ENCODE measurements at regions not wholly inside any gene's neighbourhood (a gene's known extent, or its start where the extent isn't known, plus 50 kb on each side); places are given as distances from the start of the nearest gene placed in this dataset.

DNA sequence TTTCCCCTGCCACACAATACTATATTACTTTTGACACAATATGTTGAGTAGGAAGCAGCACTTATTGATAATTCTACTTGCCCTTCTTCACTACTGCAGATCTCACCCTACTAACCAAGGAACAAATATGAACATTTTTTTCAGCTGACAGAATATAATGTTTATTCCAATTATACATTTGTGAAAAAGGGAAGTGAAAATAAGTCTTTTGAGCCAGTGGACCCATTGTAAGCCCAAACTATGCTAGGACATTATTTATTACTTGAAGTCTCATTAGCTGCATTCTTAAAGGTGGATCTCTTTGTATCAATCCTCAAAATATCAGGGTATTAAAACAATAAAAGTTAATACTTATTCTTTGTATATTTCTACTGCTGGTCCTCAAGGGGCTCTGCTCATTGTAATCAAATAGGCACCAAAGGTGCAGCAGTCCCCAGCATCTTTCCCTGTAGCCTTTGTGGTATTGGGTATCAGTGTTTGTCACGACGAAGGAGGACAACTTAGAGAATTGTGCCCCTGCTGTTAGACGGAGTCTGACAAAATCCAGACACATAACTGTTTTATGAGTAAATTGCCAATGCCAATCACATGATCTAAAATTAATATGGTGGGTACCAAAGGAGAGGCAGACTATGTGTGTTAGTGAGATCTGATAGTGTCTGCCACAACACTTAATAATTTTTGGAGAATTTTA, 453.5 kb upstream of the CDH9 start:
- Histone ChIP-seq H3K27ac (no peak overlapping the region), H3K9me3 (no peaks in the 10 kb centered on the region), H3K27me3 (no peaks in the 10 kb centered on the region), H3K4me3 (no peak overlapping the region), H3K4me1 (no peaks in the 10 kb centered on the region), H3K36me3 (ENCODE audit: low read depth, missing control alignments) (no peaks in the 10 kb centered on the region)
- 80 to 87% methylated on average over 3 of the region's 3 CpGs for WGBS, 2 donors
- no peak for DNase-seq
- TF ChIP-seq POLR2A (IDR thresholded peaks at IDR 0.05) = no peak
- TF ChIP-seq, protein P1, sequence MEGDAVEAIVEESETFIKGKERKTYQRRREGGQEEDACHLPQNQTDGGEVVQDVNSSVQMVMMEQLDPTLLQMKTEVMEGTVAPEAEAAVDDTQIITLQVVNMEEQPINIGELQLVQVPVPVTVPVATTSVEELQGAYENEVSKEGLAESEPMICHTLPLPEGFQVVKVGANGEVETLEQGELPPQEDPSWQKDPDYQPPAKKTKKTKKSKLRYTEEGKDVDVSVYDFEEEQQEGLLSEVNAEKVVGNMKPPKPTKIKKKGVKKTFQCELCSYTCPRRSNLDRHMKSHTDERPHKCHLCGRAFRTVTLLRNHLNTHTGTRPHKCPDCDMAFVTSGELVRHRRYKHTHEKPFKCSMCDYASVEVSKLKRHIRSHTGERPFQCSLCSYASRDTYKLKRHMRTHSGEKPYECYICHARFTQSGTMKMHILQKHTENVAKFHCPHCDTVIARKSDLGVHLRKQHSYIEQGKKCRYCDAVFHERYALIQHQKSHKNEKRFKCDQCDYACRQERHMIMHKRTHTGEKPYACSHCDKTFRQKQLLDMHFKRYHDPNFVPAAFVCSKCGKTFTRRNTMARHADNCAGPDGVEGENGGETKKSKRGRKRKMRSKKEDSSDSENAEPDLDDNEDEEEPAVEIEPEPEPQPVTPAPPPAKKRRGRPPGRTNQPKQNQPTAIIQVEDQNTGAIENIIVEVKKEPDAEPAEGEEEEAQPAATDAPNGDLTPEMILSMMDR (IDR thresholded peaks at IDR 0.05) = no peak
- intact Hi-C loops (cut with DNase I; ENCODE audit: low total_unique reads) = no loop called here

- no peak for DNase-seq
- intact Hi-C loops (cut with DNase I; ENCODE audit: low total_unique reads) = no loop called here
Measured at GRCh38 chr5:27491047-27491446, 452.7 kb upstream of the CDH9 start.

GRCh38 chr5:27489701-27490100, 451.3 kb upstream of the CDH9 start:
- H3K27ac ChIP-seq = no peak overlapping the region
- H3K27me3 ChIP-seq = no peaks in the 10 kb centered on the region
- H3K4me3 ChIP-seq = no peak overlapping the region
- no peaks in the 10 kb centered on the region for H3K9me3 ChIP-seq
- intact Hi-C loops (cut with DNase I; ENCODE audit: low total_unique reads) = no loop called here
- no peaks in the 10 kb centered on the region for H3K4me1 ChIP-seq
- no peaks in the 10 kb centered on the region for H3K36me3 ChIP-seq (ENCODE audit: low read depth, missing control alignments)
- TF ChIP-seq POLR2A (IDR thresholded peaks at IDR 0.05) = no peak
- TF ChIP-seq, protein P1 (IDR thresholded peaks at IDR 0.05) = no peak
- no peak for DNase-seq
- 62 to 80% methylated on average over 1 of the region's 1 CpG for WGBS, 2 donors

More at GRCh38 chr5:27491047-27491446, 452.7 kb upstream of the CDH9 start:
- Histone ChIP-seq H3K36me3 (ENCODE audit: low read depth, missing control alignments) (no peaks in the 10 kb centered on the region), H3K9me3 (no peaks in the 10 kb centered on the region), H3K4me3 (no peak overlapping the region), H3K27me3 (no peaks in the 10 kb centered on the region), H3K27ac (no peak overlapping the region), H3K4me1 (no peaks in the 10 kb centered on the region)
- TF ChIP-seq, protein P1 (IDR thresholded peaks at IDR 0.05) = no peak
- no peak for TF ChIP-seq POLR2A (IDR thresholded peaks at IDR 0.05)
- 54 to 73% methylated on average over 2 of the region's 2 CpGs for WGBS, 2 donors

- DNase-seq = no peak
- H3K4me1 ChIP-seq = no peaks in the 10 kb centered on the region
- WGBS, 2 donors = 41 to 90% methylated on average over 1 of the region's 1 CpG
- no peak overlapping the region for H3K4me3 ChIP-seq
- TF ChIP-seq POLR2A (IDR thresholded peaks at IDR 0.05) = no peak
- TF ChIP-seq, protein P1 (IDR thresholded peaks at IDR 0.05) = no peak
- no peaks in the 10 kb centered on the region for H3K36me3 ChIP-seq (ENCODE audit: low read depth, missing control alignments)
- no peaks in the 10 kb centered on the region for H3K9me3 ChIP-seq
- no peaks in the 10 kb centered on the region for H3K27me3 ChIP-seq
- intact Hi-C loops (cut with DNase I; ENCODE audit: low total_unique reads) = no loop called here
- no peak overlapping the region for H3K27ac ChIP-seq
Measured at GRCh38 chr5:27482663-27483062, 444.3 kb upstream of the CDH9 start.

DNA sequence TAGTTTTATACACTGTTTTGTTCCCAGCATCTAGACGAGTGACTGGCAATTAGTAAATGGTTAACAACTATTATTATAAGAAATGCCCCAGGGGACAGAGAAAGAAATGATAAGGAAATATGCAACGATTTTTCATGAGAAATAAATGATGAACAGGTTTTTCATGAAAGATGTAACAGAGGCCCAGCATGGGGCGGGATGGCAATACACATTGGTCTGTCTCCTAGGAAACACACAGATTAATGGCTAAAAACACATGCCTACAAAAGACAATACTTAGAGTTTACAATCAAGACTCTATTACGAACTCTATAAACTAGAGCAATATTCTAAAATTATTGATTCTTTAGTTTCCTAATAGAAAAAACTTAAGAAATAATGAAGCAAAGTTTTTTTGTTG, 441.5 kb upstream of the CDH9 start:
- intact Hi-C loops (cut with DNase I; ENCODE audit: low total_unique reads) = no loop called here
- no peak overlapping the region for H3K27ac ChIP-seq
- TF ChIP-seq, protein P1 (IDR thresholded peaks at IDR 0.05) = no peak
- no peak for TF ChIP-seq POLR2A (IDR thresholded peaks at IDR 0.05)
- no peaks in the 10 kb centered on the region for H3K4me1 ChIP-seq
- no peaks in the 10 kb centered on the region for H3K36me3 ChIP-seq (ENCODE audit: low read depth, missing control alignments)
- DNase-seq = no peak
- no peaks in the 10 kb centered on the region for H3K9me3 ChIP-seq
- H3K4me3 ChIP-seq = no peak overlapping the region
- no peaks in the 10 kb centered on the region for H3K27me3 ChIP-seq
- WGBS, 2 donors = 68 to 71% methylated on average over 4 of the region's 4 CpGs

All from testis (tissue), 2 donors.